ENCODE measurements at regions not wholly inside any gene's neighbourhood (a gene's known extent, or its start where the extent isn't known, plus 50 kb on each side); places are given as distances from the start of the nearest gene placed in this dataset.

GRCh38 chrX:143094417-143095023 lies 68.8 kb downstream of the SPANXN4 start:
- TF ChIP-seq, protein P1, sequence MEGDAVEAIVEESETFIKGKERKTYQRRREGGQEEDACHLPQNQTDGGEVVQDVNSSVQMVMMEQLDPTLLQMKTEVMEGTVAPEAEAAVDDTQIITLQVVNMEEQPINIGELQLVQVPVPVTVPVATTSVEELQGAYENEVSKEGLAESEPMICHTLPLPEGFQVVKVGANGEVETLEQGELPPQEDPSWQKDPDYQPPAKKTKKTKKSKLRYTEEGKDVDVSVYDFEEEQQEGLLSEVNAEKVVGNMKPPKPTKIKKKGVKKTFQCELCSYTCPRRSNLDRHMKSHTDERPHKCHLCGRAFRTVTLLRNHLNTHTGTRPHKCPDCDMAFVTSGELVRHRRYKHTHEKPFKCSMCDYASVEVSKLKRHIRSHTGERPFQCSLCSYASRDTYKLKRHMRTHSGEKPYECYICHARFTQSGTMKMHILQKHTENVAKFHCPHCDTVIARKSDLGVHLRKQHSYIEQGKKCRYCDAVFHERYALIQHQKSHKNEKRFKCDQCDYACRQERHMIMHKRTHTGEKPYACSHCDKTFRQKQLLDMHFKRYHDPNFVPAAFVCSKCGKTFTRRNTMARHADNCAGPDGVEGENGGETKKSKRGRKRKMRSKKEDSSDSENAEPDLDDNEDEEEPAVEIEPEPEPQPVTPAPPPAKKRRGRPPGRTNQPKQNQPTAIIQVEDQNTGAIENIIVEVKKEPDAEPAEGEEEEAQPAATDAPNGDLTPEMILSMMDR (IDR thresholded peaks at IDR 0.05) = no peak
- no peak for TF ChIP-seq POLR2A (IDR thresholded peaks at IDR 0.05; ENCODE audit: low read depth)

Measured in esophagus muscularis mucosa (tissue), 3 donors.